Endothelial cell (in vitro differentiated cells): ENCODE measurements at regions not wholly inside any gene's neighbourhood (a gene's known extent, or its start where the extent isn't known, plus 50 kb on each side); places are given as distances from the start of the nearest gene placed in this dataset.

Experiments used
- DNase-seq: peaks from one replicate; pipeline ENCODE4 v3.0.0; 2021; ENCODE audit warnings: low spot score
- H3K27ac Mint-ChIP-seq: one replicate; pipeline ENCODE4 v1.8.0; 2021; ENCODE audit warnings: mixed read lengths, inconsistent platforms; ENCODE audit not compliant: unreplicated experiment
- H3K27me3 Mint-ChIP-seq: one replicate; pipeline ENCODE4 v1.8.0; 2021; ENCODE audit warnings: mild to moderate bottlenecking, moderate library complexity, mixed read lengths, inconsistent platforms; ENCODE audit not compliant: unreplicated experiment
- H3K36me3 Mint-ChIP-seq: one replicate; pipeline ENCODE4 v1.8.0; 2021; ENCODE audit warnings: mild to moderate bottlenecking, low read depth, mixed read lengths, inconsistent platforms; ENCODE audit not compliant: unreplicated experiment
- H3K4me1 Mint-ChIP-seq: one replicate; pipeline ENCODE4 v1.8.0; 2021; ENCODE audit warnings: mild to moderate bottlenecking, mixed read lengths, inconsistent platforms; ENCODE audit not compliant: unreplicated experiment
- H3K4me3 Mint-ChIP-seq: one replicate; pipeline ENCODE4 v1.8.0; 2021; ENCODE audit warnings: mild to moderate bottlenecking, mixed read lengths, inconsistent platforms; ENCODE audit not compliant: unreplicated experiment
- H3K9me3 Mint-ChIP-seq: one replicate; pipeline ENCODE4 v1.8.0; 2021; ENCODE audit warnings: mixed read lengths, inconsistent platforms; ENCODE audit not compliant: unreplicated experiment
- CTCF ChIP-seq: fragments of 200-600 bp; sonication (generic); IDR thresholded peaks from one replicate; pipeline ENCODE4 v1.5.0; 2021; ENCODE audit warnings: antibody characterized with exemption; ENCODE audit not compliant: unreplicated experiment

- peaks cover 17% of the 10 kb centered on the region for H3K9me3 Mint-ChIP-seq
- H3K27ac Mint-ChIP-seq, result no peak overlapping the region
- no peak for DNase-seq
- H3K4me3 Mint-ChIP-seq, result no peak overlapping the region
- no peak for TF ChIP-seq CTCF
- H3K27me3 Mint-ChIP-seq, result peaks cover 5% of the 10 kb centered on the region
- no peaks in the 10 kb centered on the region for H3K4me1 Mint-ChIP-seq
- peaks cover 12% of the 10 kb centered on the region for H3K36me3 Mint-ChIP-seq
Observed at GRCh38 chr11:71330996-71331395, 78.6 kb upstream of the SHANK2 start.

DNA sequence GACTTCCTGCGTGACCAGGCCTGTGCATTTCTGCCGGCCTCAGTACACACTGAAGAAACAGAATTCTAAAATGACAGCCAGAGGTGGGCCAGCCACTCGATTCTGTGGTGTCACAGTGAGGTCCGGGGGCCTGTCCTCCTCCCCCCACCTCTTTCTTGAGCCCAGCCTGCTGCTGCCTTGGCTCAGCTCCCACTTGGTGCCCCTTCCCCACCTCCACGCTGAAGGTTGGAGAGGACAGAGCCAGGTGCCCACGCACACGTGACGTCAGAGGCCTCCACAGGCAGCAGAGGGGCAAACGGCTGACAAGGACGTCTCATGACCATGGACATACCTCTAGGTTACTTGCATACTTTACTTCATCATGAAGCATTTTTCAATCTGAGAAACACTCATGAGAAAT, 78.0 kb upstream of the SHANK2 start:
- H3K4me1 Mint-ChIP-seq, result no peaks in the 10 kb centered on the region
- TF ChIP-seq CTCF, result no peak
- peaks cover 5% of the 10 kb centered on the region for H3K27me3 Mint-ChIP-seq
- H3K27ac Mint-ChIP-seq, result no peak overlapping the region
- no peak for DNase-seq
- peaks cover 17% of the 10 kb centered on the region for H3K9me3 Mint-ChIP-seq
- H3K36me3 Mint-ChIP-seq, result peaks cover 13% of the 10 kb centered on the region
- H3K4me3 Mint-ChIP-seq, result no peak overlapping the region

GRCh38 chr11:71329786-71330185, 77.4 kb upstream of the SHANK2 start:
- TF ChIP-seq CTCF, result no peak
- Mint-ChIP-seq H3K27me3 (peaks cover 5% of the 10 kb centered on the region), H3K4me3 (peak overlapping the region; percentile 21), H3K9me3 (peaks cover 17% of the 10 kb centered on the region), H3K4me1 (no peaks in the 10 kb centered on the region), H3K27ac (no peak overlapping the region), H3K36me3 (peaks cover 16% of the 10 kb centered on the region)
- DNase-seq, result no peak

- Mint-ChIP-seq H3K9me3 (peaks cover 17% of the 10 kb centered on the region), H3K27ac (no peak overlapping the region), H3K27me3 (peaks cover 5% of the 10 kb centered on the region), H3K4me3 (no peak overlapping the region), H3K36me3 (peaks cover 16% of the 10 kb centered on the region), H3K4me1 (no peaks in the 10 kb centered on the region)
- DNase-seq, result no peak
- TF ChIP-seq CTCF, result no peak
Observed at GRCh38 chr11:71329165-71329510, 76.8 kb upstream of the SHANK2 start.

GRCh38 chr11:71327156-71328085, 75.0 kb upstream of the SHANK2 start:
- peaks cover 5% of the 10 kb centered on the region for H3K27me3 Mint-ChIP-seq
- no peak overlapping the region for H3K27ac Mint-ChIP-seq
- no peaks in the 10 kb centered on the region for H3K4me1 Mint-ChIP-seq
- peaks cover 10% of the 10 kb centered on the region for H3K9me3 Mint-ChIP-seq
- DNase-seq, result no peak
- TF ChIP-seq CTCF, result no peak
- H3K4me3 Mint-ChIP-seq, result no peak overlapping the region
- H3K36me3 Mint-ChIP-seq, result peaks cover 15% of the 10 kb centered on the region
